HG03378 (cell line): ENCODE measurements at regions not wholly inside any gene's neighbourhood (a gene's known extent, or its start where the extent isn't known, plus 50 kb on each side); places are given as distances from the start of the nearest gene placed in this dataset.
"Not testable (repeated sequence)": the region's sequence is repeated elsewhere in the genome, so short reads cannot be mapped to it uniquely, and the experiment has no call there.

ENCODE experiments used
- ATAC-seq: cut with Tn5 transposase; IDR thresholded peaks from one replicate; pipeline ENCODE4 v1.9.1; 2021; ENCODE audit warnings: mild to moderate bottlenecking, moderate library complexity; ENCODE audit not compliant: unreplicated experiment

DNA sequence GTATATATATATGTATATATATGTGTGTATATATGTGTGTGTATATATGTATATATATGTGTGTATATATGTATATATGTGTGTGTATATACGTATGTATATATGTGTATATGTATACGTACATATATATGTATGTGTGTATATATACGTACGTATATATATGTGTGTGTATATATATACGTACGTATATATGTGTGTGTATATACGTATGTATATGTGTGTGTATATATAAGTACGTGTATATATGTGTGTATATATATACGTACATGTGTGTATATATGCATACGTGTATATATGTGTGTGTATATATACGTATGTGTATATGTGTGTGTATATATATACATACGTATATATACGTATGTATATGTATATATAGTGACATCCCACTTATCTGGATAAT, 154.4 kb downstream of the CDRT15L2 start:
- ATAC-seq = no peak

- ATAC-seq = no peak
Measured at GRCh38 chr17:20735796-20736195, 156.3 kb downstream of the CDRT15L2 start.

DNA sequence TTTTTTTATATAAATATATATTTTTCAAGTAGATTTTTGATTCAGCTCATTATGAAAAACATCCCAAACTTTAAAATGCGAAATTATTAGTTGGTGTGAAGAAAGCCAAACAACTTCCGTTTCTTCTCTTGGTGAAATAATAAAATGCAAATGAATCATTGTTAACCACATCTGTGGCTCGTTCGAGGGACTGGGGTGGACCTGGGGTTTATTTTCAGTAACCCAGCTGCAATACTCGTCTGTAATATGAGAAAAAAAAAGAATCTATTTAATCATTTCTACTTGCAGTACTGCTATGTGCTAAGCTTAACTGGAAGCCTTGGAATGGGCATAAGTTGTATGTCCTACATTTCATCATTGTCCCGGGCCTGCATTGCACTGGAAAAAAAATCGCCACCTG, 158.1 kb downstream of the CDRT15L2 start:
- ATAC-seq = not testable (repeated sequence)

DNA sequence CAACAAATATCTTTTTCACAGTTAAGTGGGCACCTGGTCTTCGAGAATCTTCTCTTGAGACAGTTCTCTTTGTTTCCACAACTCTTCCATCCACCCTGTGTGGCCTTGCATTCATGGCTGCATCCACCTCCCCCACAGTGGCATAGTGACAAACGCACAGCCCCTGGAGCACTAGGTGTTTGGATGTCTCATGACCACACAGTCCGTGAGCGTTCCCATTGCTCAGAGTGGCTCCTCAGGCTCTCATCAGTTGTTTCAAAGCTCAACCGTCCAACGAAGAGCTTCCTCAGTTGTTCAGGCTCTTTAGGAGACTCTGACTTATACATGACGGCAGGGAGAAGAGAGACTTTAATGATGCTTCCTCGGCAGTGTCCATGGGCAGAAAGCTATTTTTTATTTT, 191.6 kb downstream of the CDRT15L2 start:
- ATAC-seq = no peak

DNA sequence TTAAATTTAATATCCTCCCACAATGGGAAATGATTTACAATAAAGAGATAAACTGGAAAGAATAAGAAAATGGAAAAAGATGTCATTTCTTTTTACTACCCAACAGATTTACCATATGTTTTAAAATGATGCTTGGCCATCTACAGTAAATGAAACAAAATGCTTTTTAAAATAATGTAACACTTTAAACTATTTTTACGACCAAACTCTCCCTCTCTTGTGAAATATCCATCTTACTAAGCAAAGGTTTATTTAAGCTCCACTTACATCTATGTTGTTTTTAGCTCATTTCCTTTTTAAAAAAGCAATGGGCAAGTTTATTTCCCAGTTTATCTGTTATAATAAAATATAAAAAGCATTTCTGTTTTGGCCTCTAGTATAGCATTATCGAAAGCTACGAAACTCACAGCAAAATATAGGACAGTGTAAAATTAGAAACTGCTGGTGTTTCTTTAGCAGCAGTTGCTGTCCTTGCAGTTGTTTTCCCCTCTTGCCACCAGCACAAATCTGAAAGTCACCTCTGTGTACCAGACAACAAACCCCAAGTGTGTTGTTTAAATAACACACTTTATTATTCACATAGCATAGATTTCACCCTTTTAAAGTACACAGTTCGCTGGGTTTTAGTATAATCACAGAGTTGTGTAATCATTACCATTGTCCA, 195.1 kb downstream of the CDRT15L2 start:
- ATAC-seq = no peak

DNA sequence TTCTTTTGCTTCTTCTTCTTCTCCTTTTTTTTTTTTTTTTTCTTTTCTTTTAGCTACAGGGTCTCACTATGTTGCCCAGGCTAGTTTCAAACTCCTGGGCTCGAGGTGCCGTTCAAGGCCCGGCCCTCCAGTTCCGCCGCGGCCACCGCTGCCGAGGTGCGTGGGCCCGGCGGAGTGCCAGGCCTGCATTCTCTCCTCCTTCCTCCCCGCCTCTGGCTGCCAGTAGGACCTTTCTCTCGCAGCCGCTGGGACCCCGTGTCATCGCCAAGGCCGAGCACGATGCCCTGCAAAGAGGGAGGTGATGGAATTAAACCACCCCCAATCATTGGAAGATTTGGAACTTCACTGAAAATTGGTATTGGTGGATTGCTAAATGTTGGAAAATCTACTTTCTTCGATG, 195.8 kb downstream of the CDRT15L2 start:
- ATAC-seq = no peak

DNA sequence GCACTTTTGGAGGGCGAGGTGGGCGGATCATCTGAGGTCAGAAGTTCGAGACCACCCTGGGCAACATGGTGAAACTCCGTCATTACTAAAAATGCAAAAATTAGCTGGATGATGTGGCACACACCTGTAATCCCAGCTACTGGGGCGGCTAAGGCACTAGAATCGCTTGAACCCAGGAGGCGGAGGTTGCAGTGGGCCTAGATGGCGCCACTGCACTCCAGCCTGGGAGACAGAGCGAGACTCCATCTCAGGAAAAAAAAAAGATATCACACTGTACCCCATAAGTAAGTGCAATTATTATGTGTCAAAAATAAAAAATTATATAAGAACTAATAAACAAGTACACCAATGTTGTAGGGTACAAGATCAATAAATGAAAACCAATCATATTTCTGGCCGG, 200.0 kb downstream of the CDRT15L2 start:
- ATAC-seq = no peak

GRCh38 chr17:20781260-20781659, 201.7 kb downstream of the CDRT15L2 start:
- ATAC-seq = no peak

DNA sequence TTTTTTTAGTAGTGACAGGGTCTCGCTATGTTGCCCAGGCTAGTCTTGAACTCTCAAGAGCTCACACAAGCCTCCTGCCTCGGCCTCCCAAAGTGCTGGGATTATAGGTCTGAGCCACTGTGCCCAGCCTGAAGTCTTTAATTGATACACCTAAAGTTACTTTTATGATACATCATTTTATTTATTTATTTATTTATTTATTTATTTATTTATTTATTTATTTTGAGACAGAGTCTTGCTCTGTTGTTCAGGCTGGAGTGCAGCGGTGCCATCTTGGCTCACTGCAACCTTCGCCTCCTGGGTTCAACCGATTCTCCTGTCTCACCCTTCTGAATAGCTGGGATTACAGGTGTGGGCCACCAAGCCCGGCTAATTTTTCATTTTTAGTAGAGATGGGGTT, 202.3 kb downstream of the CDRT15L2 start:
- not testable (repeated sequence) for ATAC-seq

DNA sequence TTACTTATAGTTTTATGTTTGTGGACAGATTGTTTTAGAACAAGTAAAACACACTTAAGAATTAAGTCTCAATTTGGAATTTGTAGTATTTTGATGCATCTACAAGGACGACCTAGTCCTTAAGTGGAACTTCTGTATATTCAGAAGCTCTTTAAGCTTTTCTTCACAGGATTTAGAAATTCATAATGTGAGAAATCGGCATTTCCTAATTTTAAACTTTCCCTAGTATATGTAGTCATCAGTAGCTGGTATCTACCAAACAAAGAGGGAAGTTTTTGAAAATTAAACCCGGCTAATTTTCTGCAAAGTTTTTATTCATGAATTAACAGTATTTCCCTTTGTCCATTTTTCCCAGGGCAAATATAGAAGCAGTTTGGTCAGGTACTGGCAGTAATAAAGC, 203.6 kb downstream of the CDRT15L2 start:
- no peak for ATAC-seq

- ATAC-seq = no peak
Measured at GRCh38 chr17:20784100-20784665, 204.7 kb downstream of the CDRT15L2 start.

- ATAC-seq = no peak
Measured at GRCh38 chr17:20787281-20787680, 207.8 kb downstream of the CDRT15L2 start.

DNA sequence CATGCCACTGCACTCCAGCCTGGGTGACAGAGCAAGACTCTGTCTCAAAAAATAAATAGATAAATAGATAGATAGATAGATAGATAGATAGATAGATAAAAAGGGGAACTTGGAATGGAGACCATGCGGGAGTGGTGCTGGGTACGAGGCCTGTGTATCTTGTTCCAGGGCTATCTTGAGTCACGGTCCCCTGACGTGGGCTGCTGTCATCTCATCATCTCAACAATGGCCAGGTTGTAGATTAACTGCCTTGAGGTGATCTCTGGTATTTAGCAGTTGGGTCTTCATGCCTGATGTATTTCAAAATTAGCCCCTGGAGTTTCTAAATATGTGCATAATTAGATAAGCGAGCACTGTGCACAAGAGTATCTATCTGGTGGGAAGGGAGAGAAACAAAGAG, 212.1 kb downstream of the CDRT15L2 start:
- no peak for ATAC-seq

DNA sequence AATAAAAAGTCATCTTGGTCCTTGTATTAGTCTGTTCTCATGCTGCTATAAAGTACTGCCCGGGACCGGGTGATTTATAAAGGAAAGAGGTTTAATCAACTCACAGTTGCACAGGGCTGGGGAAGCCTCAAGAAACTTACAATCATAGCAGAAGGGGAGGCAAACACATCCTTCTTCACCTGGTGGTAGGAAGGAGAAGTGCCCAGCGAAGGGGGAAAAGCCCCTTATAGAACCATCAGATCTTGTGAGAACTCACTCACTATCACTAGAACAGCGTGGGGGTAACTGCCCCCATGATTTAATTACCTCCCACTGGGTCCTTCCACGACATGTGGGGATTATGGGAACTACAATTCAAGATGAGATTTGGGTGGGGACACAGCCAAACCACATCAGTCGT, 215.0 kb downstream of the CDRT15L2 start:
- not testable (repeated sequence) for ATAC-seq

DNA sequence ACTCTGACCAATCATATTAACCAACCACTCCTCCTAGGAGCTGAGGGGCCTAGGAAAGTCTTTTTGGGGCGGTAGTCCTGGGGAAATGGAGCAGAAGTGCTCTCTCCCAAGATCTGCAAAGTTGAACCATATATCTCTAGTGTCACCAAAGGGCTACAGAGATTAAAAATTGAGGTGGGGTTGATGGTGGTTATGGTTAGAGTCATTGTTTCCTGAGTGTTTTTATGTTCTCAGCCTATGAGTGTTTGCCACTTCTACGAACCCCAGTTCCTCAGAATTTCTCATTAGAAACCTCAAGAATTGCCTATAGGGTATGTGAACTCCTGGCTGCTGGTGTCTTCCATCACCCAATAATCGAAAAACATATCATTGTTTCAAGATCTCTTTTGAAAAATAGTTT, 217.8 kb downstream of the CDRT15L2 start:
- no peak for ATAC-seq

DNA sequence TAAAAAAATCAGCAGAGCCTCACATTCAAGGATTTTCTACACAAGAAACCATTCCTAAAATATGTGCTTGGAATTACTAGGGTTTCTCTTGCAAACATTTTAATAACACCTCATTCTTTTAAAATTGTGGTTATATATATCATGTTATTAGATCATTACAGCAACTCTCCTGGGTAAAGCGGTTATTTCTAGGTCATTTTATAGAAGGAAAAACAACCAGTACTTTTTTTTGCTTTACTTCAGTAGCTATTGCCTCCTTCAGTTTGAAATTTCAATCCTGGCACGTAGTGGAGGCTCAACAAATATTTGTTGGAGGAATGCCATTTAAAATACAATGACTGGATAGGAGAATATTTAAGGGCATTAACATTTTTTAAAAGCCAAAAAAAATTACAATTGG, 220.6 kb downstream of the CDRT15L2 start:
- ATAC-seq = no peak

GRCh38 chr17:20805751-20806150, 226.2 kb downstream of the CDRT15L2 start:
- ATAC-seq = no peak

GRCh38 chr17:20807566-20807965, 228.0 kb downstream of the CDRT15L2 start:
- ATAC-seq = not testable (repeated sequence)

GRCh38 chr17:20815410-20815809, 227.4 kb downstream of the USP22 start:
- ATAC-seq = not testable (repeated sequence)

GRCh38 chr17:20823905-20824304, 218.9 kb downstream of the USP22 start:
- no peak for ATAC-seq

- ATAC-seq = no peak
Measured at GRCh38 chr17:20825539-20825938, 217.3 kb downstream of the USP22 start.

DNA sequence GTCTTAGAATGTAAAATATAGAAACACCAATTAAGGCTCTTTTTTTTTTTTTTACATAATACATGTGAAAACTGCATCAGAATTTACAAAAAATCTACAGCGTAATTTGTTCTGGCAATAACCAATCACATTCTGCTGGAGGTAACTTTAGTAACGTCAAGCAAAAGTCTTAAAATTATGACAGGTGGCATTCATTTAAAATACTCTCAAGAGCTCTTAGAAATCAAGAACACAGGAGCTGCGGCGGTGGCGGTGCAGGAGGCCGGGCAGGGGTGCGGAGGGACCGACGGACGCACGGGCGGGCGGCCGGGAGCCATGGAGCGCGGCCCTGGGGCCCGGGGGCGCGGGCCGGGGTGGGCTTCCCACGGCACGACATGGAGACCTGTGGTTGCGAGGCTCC, 202.4 kb downstream of the USP22 start:
- not testable (repeated sequence) for ATAC-seq
